ENCODE measurements at regions not wholly inside any gene's neighbourhood (a gene's known extent, or its start where the extent isn't known, plus 50 kb on each side); places are given as distances from the start of the nearest gene placed in this dataset.

DNA sequence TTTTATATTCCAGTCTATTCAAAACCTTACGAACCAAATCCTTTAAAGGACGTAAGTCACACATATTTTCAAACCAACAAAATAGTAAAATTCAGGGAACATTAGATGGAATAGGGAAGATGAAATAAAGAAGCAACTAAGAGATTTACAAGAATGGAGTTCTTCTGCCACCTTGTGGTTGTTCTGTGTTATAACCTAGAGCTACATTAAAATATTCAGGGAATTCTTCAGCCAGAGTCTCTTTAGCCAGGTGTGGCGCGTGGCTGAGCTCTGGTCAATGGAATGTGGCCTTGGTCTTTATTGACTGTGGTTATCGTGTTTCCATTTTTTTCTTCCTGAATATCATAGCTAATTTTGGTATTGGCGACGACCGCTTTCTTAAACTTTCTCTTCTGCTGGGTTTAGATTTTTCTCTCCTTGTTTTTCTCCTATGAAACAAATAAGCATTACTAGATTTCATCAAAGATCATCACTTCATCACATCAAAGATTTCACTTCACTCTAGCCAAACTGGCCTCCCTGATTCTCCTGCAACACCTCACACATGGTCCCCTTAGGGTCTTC, 221.3 kb downstream of the MRPL39 start:
- TF ChIP-seq POLR2A (IDR thresholded peaks at IDR 0.05) (no peak), CTCF (IDR thresholded peaks at IDR 0.05) (peak; percentile 63 to 86 (median 80))

Measured in transverse colon (tissue), 3 donors.